Activated CD4-positive, alpha-beta T cell treated with anti-CD3 and anti-CD28 coated beads, Interleukin-2, amount 10 ng/mL, durations not matched to agents 7 days and 5 days (primary cell): ENCODE measurements at regions not wholly inside any gene's neighbourhood (a gene's known extent, or its start where the extent isn't known, plus 50 kb on each side); places are given as distances from the start of the nearest gene placed in this dataset.

Source experiments
- CTCF ChIA-PET: fragments of 350-600 bp; sonication (Branson Sonifier 250); formaldehyde crosslinking; loops from one replicate; lab custom pipeline; 2021; ENCODE audit warnings: antibody characterized with exemption; lab: Charles Lee
- POLR2A ChIA-PET: fragments of 350-600 bp; sonication (Branson Sonifier 250); formaldehyde crosslinking; loops from one replicate; lab custom pipeline; 2021; ENCODE audit warnings: antibody characterized with exemption; lab: Charles Lee
- DNase-seq: peaks from one replicate; pipeline ENCODE4 v3.0.0-alpha.2; 2020
- H3K27ac Mint-ChIP-seq: one replicate; pipeline ENCODE4 v1.8.0; 2021; ENCODE audit warnings: mild to moderate bottlenecking, moderate library complexity, mixed read lengths
- H3K27me3 Mint-ChIP-seq: one replicate; pipeline ENCODE4 v1.8.0; 2021; ENCODE audit warnings: mixed read lengths
- H3K36me3 Mint-ChIP-seq: one replicate; pipeline ENCODE4 v1.8.0; 2021; ENCODE audit warnings: low read depth, mixed read lengths
- H3K4me1 Mint-ChIP-seq: one replicate; pipeline ENCODE4 v1.8.0; 2021; ENCODE audit warnings: mixed read lengths
- H3K4me3 Mint-ChIP-seq: one replicate; pipeline ENCODE4 v1.8.0; 2021; ENCODE audit warnings: mild to moderate bottlenecking, moderate library complexity, mixed read lengths
- H3K9me3 Mint-ChIP-seq: one replicate; pipeline ENCODE4 v1.8.0; 2021; ENCODE audit warnings: mixed read lengths

- peak overlapping the region; percentile 55 for H3K27ac Mint-ChIP-seq
- DNase-seq: no peak
- CTCF ChIA-PET: interaction anchor here (0.6 to 2.5 kb wide), 9 partner anchors 10 to 227 kb away, joined by 3 to 6 read pairs (median 4); no protein-coding TSS in a partner anchor
- POLR2A ChIA-PET: interaction anchor here (0.6 to 1.0 kb wide), 2 partner anchors 16 to 123 kb away, joined by 3 to 6 read pairs; no protein-coding TSS in a partner anchor
- peaks cover 40% of the 10 kb centered on the region for H3K4me1 Mint-ChIP-seq
- H3K4me3 Mint-ChIP-seq: no peak overlapping the region
- no peaks in the 10 kb centered on the region for H3K9me3 Mint-ChIP-seq
- peaks cover 24% of the 10 kb centered on the region for H3K36me3 Mint-ChIP-seq
- H3K27me3 Mint-ChIP-seq: no peaks in the 10 kb centered on the region
Measured at GRCh38 chr22:42217752-42218280, 52.6 kb downstream of the TCF20 start.

GRCh38 chr22:42217019-42217751 is 53.3 kb downstream of the TCF20 start:
- peaks cover 25% of the 10 kb centered on the region for H3K36me3 Mint-ChIP-seq
- ChIA-PET CTCF (interaction anchor here (0.6 to 2.5 kb wide), 7 partner anchors 9 to 227 kb away, joined by 3 to 6 read pairs (median 5); no protein-coding TSS in a partner anchor), POLR2A (interaction anchor here (1.0 kb wide), 1 partner anchor 15 kb away, joined by 3 read pairs; no protein-coding TSS in a partner anchor)
- no peak for DNase-seq
- H3K27ac Mint-ChIP-seq: peak overlapping the region; percentile 55
- no peak overlapping the region for H3K4me3 Mint-ChIP-seq
- H3K4me1 Mint-ChIP-seq: peaks cover 34% of the 10 kb centered on the region
- H3K9me3 Mint-ChIP-seq: no peaks in the 10 kb centered on the region
- no peaks in the 10 kb centered on the region for H3K27me3 Mint-ChIP-seq

GRCh38 chr22:42214633-42215415 is 55.6 kb downstream of the TCF20 start:
- H3K27ac Mint-ChIP-seq: no peak overlapping the region
- peaks cover 37% of the 10 kb centered on the region for H3K36me3 Mint-ChIP-seq
- CTCF ChIA-PET: interaction anchor here (0.5 to 1.3 kb wide), 3 partner anchors 15 to 340 kb away, joined by 3 to 4 read pairs (median 3); no protein-coding TSS in a partner anchor
- no peak for DNase-seq
- H3K9me3 Mint-ChIP-seq: no peaks in the 10 kb centered on the region
- POLR2A ChIA-PET: no interaction called here
- H3K4me3 Mint-ChIP-seq: no peak overlapping the region
- H3K4me1 Mint-ChIP-seq: peaks cover 30% of the 10 kb centered on the region
- no peaks in the 10 kb centered on the region for H3K27me3 Mint-ChIP-seq

- Mint-ChIP-seq H3K27ac (peak overlapping the region; percentile 78), H3K4me1 (peaks cover 37% of the 10 kb centered on the region), H3K9me3 (no peaks in the 10 kb centered on the region), H3K4me3 (peak overlapping the region; percentile 9), H3K36me3 (peaks cover 44% of the 10 kb centered on the region), H3K27me3 (no peaks in the 10 kb centered on the region)
- peak; percentile 17 for DNase-seq
- CTCF ChIA-PET: interaction anchor here (1.3 kb wide), 1 partner anchor 9 kb away, joined by 5 read pairs; no protein-coding TSS in a partner anchor
- POLR2A ChIA-PET: no interaction called here
Measured at GRCh38 chr22:42208362-42208761, 62.1 kb downstream of the TCF20 start.

GRCh38 chr22:42207918-42208317 is 62.5 kb downstream of the TCF20 start:
- Mint-ChIP-seq H3K36me3 (peaks cover 43% of the 10 kb centered on the region), H3K9me3 (no peaks in the 10 kb centered on the region), H3K4me1 (peaks cover 42% of the 10 kb centered on the region), H3K4me3 (peak overlapping the region; percentile 35), H3K27me3 (no peaks in the 10 kb centered on the region), H3K27ac (no peak overlapping the region)
- DNase-seq: no peak
- CTCF ChIA-PET: interaction anchor here (1.3 kb wide), 1 partner anchor 9 kb away, joined by 5 read pairs; no protein-coding TSS in a partner anchor
- POLR2A ChIA-PET: no interaction called here

- H3K4me1 Mint-ChIP-seq: peaks cover 53% of the 10 kb centered on the region
- H3K27me3 Mint-ChIP-seq: no peaks in the 10 kb centered on the region
- no peaks in the 10 kb centered on the region for H3K9me3 Mint-ChIP-seq
- ChIA-PET POLR2A (no interaction called here), CTCF (no interaction called here)
- no peak overlapping the region for H3K4me3 Mint-ChIP-seq
- H3K27ac Mint-ChIP-seq: peak overlapping the region; percentile 3
- DNase-seq: no peak
- peaks cover 40% of the 10 kb centered on the region for H3K36me3 Mint-ChIP-seq
Measured at GRCh38 chr22:42203609-42204008, 66.8 kb downstream of the TCF20 start.

- H3K36me3 Mint-ChIP-seq: peaks cover 38% of the 10 kb centered on the region
- peak; percentile 60 for DNase-seq
- H3K27me3 Mint-ChIP-seq: no peaks in the 10 kb centered on the region
- H3K4me1 Mint-ChIP-seq: peaks cover 44% of the 10 kb centered on the region
- no peaks in the 10 kb centered on the region for H3K9me3 Mint-ChIP-seq
- CTCF ChIA-PET: interaction anchor here (0.6 to 2.0 kb wide), 6 partner anchors 10 to 292 kb away, joined by 3 to 6 read pairs (median 4); no protein-coding TSS in a partner anchor
- peak overlapping the region; percentile 86 for H3K27ac Mint-ChIP-seq
- H3K4me3 Mint-ChIP-seq: peak overlapping the region; percentile 46
- POLR2A ChIA-PET: interaction anchor here (1.0 kb wide), 1 partner anchor 29 kb away, joined by 3 read pairs; no protein-coding TSS in a partner anchor
Measured at GRCh38 chr22:42202669-42203068, 67.8 kb downstream of the TCF20 start.

- peak; percentile 43 for DNase-seq
- Mint-ChIP-seq H3K27ac (peak overlapping the region; percentile 86), H3K4me3 (peak overlapping the region; percentile 46), H3K4me1 (peaks cover 43% of the 10 kb centered on the region), H3K36me3 (peaks cover 34% of the 10 kb centered on the region), H3K27me3 (no peaks in the 10 kb centered on the region), H3K9me3 (no peaks in the 10 kb centered on the region)
- CTCF ChIA-PET: interaction anchor here (0.6 to 2.0 kb wide), 6 partner anchors 9 to 292 kb away, joined by 3 to 6 read pairs (median 4); no protein-coding TSS in a partner anchor
- POLR2A ChIA-PET: interaction anchor here (0.7 to 1.0 kb wide), 3 partner anchors 16 to 95 kb away, joined by 3 read pairs; no protein-coding TSS in a partner anchor
Measured at GRCh38 chr22:42202048-42202447, 68.4 kb downstream of the TCF20 start.

- Mint-ChIP-seq H3K36me3 (peaks cover 22% of the 10 kb centered on the region), H3K27ac (no peak overlapping the region), H3K27me3 (no peaks in the 10 kb centered on the region), H3K4me3 (no peak overlapping the region), H3K4me1 (peaks cover 55% of the 10 kb centered on the region), H3K9me3 (no peaks in the 10 kb centered on the region)
- ChIA-PET CTCF (interaction anchor here (0.8 to 2.0 kb wide), 2 partner anchors 11 to 19 kb away, joined by 4 read pairs; no protein-coding TSS in a partner anchor), POLR2A (no interaction called here)
- no peak for DNase-seq
Measured at GRCh38 chr22:42199025-42199424, 68.4 kb upstream of the CYP2D6 start.

- H3K4me3 Mint-ChIP-seq: no peak overlapping the region
- peaks cover 22% of the 10 kb centered on the region for H3K36me3 Mint-ChIP-seq
- no peak overlapping the region for H3K27ac Mint-ChIP-seq
- ChIA-PET POLR2A (no interaction called here), CTCF (interaction anchor here (0.8 to 2.0 kb wide), 2 partner anchors 11 to 20 kb away, joined by 4 read pairs; no protein-coding TSS in a partner anchor)
- DNase-seq: no peak
- no peaks in the 10 kb centered on the region for H3K27me3 Mint-ChIP-seq
- H3K9me3 Mint-ChIP-seq: no peaks in the 10 kb centered on the region
- H3K4me1 Mint-ChIP-seq: peaks cover 55% of the 10 kb centered on the region
Measured at GRCh38 chr22:42198226-42198625, 67.6 kb upstream of the CYP2D6 start.

GRCh38 chr22:42196454-42196853 is 65.8 kb upstream of the CYP2D6 start:
- ChIA-PET POLR2A (no interaction called here), CTCF (interaction anchor here (0.6 to 1.3 kb wide), 2 partner anchors 11 to 18 kb away, joined by 3 to 4 read pairs; no protein-coding TSS in a partner anchor)
- no peak for DNase-seq
- Mint-ChIP-seq H3K27ac (no peak overlapping the region), H3K36me3 (peaks cover 11% of the 10 kb centered on the region), H3K9me3 (no peaks in the 10 kb centered on the region), H3K4me3 (no peak overlapping the region), H3K4me1 (peaks cover 49% of the 10 kb centered on the region), H3K27me3 (no peaks in the 10 kb centered on the region)

- H3K27ac Mint-ChIP-seq: no peak overlapping the region
- peaks cover 43% of the 10 kb centered on the region for H3K4me1 Mint-ChIP-seq
- H3K36me3 Mint-ChIP-seq: peaks cover 2% of the 10 kb centered on the region
- CTCF ChIA-PET: interaction anchor here (1.3 kb wide), 1 partner anchor 229 kb away, joined by 3 read pairs; no protein-coding TSS in a partner anchor
- no peak overlapping the region for H3K4me3 Mint-ChIP-seq
- POLR2A ChIA-PET: no interaction called here
- H3K27me3 Mint-ChIP-seq: no peaks in the 10 kb centered on the region
- no peaks in the 10 kb centered on the region for H3K9me3 Mint-ChIP-seq
- no peak for DNase-seq
Measured at GRCh38 chr22:42194953-42195352, 64.3 kb upstream of the CYP2D6 start.
